HPDE6-E6E7 (cell line): ENCODE measurements at regions not wholly inside any gene's neighbourhood (a gene's known extent, or its start where the extent isn't known, plus 50 kb on each side); places are given as distances from the start of the nearest gene placed in this dataset.

Experiments used
- DNase-seq: peaks from one replicate; pipeline ENCODE4 v3.0.0; 2011; ENCODE audit warnings: missing footprints; ENCODE audit errors: extremely low spot score

GRCh38 chr18:45266023-45266422, 349.3 kb upstream of the SLC14A2 start:
- no peak for DNase-seq

DNA sequence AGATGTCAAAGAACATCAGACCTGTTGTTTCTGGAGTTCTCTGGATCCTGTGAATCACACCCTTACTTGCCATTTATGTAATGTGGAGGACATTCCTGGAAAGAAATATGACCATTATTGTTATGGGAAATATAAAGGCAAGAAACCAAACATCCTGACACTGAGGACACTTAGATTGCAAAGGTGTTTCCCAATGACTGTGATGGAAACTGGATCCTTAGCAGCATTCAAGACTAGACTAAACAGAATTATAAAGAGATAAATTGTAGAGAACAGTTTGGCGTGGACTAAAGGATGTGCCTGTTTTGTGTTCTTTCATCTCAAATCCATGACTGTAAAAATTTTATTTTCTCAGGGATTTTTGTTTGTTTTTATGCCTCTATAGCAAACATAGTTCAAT, 347.7 kb upstream of the SLC14A2 start:
- DNase-seq, result no peak

DNA sequence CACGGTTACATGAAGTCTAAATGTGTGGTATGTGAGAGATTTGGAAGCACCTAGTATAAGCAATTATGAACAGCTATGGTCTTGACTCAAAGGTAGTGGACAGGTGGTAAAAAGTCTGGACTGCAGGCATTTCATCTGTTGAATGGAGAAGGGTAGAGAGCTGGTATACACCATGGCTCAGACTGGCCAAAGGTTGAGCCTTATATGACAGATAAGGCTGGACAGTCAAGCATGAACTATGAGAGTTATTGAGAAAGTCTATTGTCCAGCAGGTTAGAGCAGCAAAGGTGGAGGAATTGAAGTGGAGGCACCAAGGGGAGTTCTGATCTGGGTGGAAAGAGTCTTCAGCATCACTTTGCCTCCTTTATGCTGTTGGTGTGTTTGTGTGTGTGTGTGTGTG, 346.7 kb upstream of the SLC14A2 start:
- no peak for DNase-seq

DNA sequence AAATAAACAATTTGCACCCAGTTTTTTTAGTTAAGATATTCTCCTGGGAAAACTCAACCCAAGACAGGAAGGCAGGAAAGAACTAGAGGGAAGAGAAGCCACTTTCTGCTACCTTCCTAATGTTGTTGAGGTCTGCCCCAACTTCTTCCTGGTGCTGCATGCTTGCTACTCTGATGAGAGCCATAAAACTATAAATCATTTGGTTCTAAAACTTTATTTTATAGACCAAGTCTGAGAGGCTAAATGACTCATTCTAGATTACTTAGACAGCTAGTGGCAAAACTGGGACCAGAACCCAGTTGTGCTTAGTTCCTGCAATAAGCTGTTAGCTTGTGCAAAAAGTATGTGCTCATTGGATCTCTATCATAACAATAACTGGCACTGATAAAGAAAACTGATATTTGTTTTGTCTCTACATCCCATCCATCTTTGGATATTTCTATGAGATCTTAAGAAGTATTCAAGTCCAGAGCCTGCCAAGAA, 344.9 kb upstream of the SLC14A2 start:
- no peak for DNase-seq

DNA sequence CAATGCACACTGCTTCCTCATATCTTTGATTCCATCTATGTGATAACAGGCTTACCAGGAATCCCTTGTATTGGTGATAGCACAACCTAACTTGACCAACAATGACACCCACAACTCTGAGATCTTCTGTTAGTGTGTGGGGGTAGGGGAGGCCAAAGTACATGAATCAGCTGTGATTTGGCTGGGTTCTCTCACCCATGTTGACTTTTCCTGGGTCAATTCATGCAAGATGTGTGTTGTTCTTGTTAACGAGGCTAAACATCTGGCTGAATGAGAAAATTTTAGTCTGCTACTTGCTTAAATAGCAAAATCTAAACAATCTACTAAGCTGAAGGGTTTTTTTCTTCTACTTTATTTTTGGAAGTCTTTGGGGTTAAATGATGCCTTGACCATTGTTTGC, 341.2 kb upstream of the SLC14A2 start:
- no peak for DNase-seq

- DNase-seq, result no peak
Observed at GRCh38 chr18:45275367-45276113, 339.7 kb upstream of the SLC14A2 start.

GRCh38 chr18:45276878-45277277, 338.4 kb upstream of the SLC14A2 start:
- no peak for DNase-seq

DNA sequence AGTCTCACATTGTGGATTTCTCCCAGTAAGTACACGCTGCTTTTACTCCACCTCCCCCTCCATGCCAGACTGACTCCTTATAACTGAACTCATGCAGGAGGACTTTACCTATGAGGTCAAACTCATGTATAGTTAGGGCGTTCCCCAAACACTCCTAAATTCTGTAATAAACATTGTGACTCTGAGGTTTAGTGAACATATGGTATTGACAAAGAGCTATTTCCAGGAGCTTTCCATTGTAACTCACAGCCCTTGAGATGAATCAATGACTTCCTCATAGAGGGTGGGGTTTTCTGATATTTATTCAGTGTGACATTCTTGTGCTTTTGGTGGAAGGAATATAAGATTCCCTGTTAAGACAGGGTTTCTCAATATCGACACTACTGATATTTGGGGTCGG, 337.4 kb upstream of the SLC14A2 start:
- DNase-seq, result no peak

DNA sequence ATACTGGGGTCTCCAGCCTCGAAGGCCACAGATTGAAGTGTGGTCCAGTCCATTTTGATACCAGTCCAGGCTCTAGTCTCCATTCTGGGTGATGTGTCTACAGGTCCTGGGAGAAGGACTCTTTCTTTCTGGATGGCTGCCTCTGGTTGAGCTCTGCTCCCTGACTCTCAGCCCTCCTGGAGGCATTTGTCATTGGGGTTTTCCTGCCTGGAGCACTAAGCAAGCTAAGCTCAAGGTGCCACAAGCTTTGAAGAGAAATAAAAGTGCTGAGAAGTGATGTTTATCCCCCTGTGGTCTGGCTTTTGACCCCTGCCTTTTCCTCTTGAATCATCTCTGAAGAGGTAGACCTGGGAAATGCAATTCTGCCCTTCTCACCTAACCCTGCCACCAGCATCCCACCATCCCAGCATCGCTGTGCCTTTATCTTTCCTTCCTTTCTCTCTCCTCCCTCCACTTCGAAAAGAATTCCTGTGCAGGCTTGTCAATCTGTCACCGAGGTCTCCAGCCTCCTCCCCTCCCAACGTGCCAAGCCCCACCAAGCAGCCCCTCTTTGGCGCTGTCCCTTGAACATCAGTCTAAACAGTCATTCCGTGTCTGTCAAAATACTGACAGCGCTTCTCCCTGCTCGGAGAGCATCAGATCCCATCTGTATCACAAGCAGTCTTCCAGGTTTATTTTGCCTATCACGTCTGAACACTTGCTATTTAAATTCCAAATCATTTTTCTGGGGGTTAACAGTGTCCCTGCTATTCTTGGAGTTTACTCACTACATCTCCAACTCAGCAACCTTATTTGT, 334.6 kb upstream of the SLC14A2 start:
- no peak for DNase-seq

DNA sequence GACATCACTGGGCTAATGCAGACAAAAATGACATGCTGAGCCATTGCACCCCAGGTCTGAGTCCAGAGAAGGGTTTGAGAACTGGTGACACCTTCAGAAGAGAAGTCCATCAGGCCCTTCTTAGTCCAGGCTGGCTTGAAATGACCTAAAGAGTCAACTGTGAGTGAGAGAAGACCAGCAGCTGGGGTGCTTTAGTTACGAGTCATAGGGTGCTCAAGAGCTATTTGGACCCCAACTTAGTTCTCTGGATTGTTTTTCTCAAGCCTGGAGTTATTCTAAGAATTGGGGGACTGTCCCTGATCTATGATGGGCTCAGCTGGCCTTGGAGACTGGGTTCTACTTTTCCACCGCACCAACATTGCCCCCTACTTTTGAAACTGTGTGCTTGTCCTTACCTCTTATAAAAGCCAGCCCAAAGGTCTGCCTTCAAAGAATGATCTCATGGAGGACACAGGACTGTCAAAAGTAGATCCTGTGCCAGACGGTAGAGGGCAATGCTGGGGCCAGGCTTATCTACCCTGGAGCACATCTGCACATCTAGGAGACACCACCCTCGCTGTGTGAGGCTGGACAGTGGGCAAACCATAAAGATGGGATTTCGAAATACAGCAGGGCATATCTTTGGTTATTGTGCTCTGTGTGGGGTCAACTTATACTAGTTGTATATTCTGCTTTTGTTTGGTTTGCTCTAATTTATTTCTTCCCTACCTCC, 333.0 kb upstream of the SLC14A2 start:
- peak; percentile 42 for DNase-seq

- DNase-seq, result no peak
Observed at GRCh38 chr18:45284174-45284573, 331.1 kb upstream of the SLC14A2 start.

DNA sequence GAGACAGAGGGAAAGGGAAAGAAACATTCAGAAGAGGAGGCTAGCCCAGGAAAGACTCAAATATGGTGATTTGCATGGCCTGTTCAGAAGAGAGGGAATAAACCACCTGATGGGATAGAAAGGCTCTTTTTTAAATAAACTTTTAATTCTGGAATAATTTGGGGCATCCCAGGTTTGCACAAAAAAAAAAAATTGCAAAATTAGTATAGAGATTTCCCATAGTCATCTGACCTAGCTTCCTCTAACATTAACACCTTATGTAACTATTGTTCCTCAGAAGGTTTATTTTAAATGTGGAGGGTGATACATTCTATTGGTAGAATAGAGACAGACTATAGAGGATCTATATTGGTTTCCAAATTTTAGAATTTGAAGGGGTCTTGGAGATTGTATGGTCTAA, 330.4 kb upstream of the SLC14A2 start:
- no peak for DNase-seq

- no peak for DNase-seq
Observed at GRCh38 chr18:45285251-45285650, 330.0 kb upstream of the SLC14A2 start.

GRCh38 chr18:45286431-45286830, 328.8 kb upstream of the SLC14A2 start:
- DNase-seq, result no peak

GRCh38 chr18:45287531-45287930, 327.7 kb upstream of the SLC14A2 start:
- no peak for DNase-seq

- no peak for DNase-seq
Observed at GRCh38 chr18:45290364-45290763, 324.9 kb upstream of the SLC14A2 start.

- no peak for DNase-seq
Observed at GRCh38 chr18:45291621-45292615, 323.4 kb upstream of the SLC14A2 start.

DNA sequence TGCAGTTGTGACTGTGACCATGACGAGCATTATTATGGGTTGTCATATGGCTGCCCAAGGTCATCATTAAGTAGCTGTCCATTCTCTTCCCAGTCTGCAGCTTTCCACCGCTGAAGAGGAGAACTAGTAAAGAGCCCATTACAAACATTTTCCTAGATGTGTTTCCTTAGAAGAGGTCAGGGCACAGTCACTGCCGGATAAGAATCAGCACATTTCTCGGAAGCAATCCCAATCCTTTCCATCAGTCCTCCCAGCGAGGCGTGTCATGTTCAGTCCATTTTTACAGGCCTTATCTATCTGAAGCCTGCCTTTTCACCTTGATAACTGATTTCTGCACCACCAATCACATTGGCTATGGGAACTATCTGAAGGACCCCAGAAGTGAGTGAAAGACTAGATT, 319.9 kb upstream of the SLC14A2 start:
- no peak for DNase-seq

- DNase-seq, result no peak
Observed at GRCh38 chr18:45298986-45299385, 316.3 kb upstream of the SLC14A2 start.

DNA sequence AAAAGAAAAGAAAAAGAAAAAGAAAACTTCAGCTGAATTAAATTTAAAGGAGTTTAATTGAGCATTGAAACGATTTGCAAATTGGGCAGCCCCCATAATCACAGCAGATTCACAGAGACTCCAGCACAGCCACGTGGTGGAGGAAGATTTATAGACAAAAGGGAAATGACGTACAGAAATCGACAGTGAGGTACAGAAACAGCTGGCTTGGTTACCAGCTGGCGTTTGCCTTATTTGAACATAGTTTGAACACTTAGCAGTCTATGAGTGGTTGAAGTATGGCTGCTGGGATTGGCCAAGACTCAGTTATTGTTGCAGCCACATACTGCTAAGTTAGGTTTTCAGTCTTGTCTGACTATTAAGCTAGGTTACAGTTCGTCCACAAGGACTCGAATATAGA, 312.2 kb upstream of the SLC14A2 start:
- DNase-seq, result no peak

DNA sequence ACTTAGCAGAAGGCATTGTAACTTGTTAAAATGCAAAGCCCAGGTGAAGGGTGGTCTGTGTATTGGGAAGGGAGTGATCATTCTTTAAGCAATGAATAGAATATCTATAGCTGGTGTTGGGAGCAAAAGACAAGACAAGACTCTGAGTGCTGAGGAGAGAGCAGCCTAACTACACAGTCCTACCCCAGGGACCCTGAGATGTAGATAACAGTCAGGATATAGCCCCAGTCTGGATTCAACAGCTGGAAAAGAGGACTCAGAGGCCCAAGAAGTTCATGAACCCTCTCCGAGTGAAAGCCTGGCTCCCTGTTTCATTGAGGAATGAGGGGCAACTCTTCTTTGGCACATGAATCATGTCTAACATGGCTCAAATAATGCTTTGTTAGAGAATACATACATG, 310.7 kb upstream of the SLC14A2 start:
- no peak for DNase-seq
